HCT116 (cell line): ENCODE measurements at regions not wholly inside any gene's neighbourhood (a gene's known extent, or its start where the extent isn't known, plus 50 kb on each side); places are given as distances from the start of the nearest gene placed in this dataset.

Experiments used
- ATAC-seq: fragments of 200-7000 bp; cut with Tn5 transposase; 2 replicates; pipeline ENCODE4 v1.9.1; 2020; ENCODE audit warnings: mild to moderate bottlenecking, moderate library complexity
- BruUV-seq: library from RNA; stranded (reverse); fragments of 400-500 nt; replicated peaks from 2 replicates; lab custom pipeline; 2021; lab: Mats Ljungman, UMichigan
- CTCF ChIA-PET: fragments of 300-600 bp; sonication (Branson Sonifier 250); formaldehyde crosslinking; loops from one replicate; lab custom pipeline; 2021; ENCODE audit warnings: antibody characterized with exemption; lab: Charles Lee
- POLR2A ChIA-PET: fragments of 300-600, 350-600 bp; sonication (Branson Sonifier 250); formaldehyde crosslinking; loops from one replicate; lab custom pipeline; 2021; ENCODE audit warnings: antibody characterized with exemption; lab: Charles Lee
- RAD21 ChIA-PET, 2 experiments: fragments of 300-600 bp; sonication (Branson Sonifier 250); formaldehyde crosslinking; loops; one replicate each; lab custom pipeline; 2023; ENCODE audit warnings: low total read pairs in 2 of 2; ENCODE audit not compliant: uncharacterized antibody in 2 of 2, unreplicated experiment in 2 of 2, low non-redundant PET in 1 of 2; lab: Charles Lee
- DNase-seq: peaks from one replicate; pipeline ENCODE4 v3.0.0-alpha.2; 2010; ENCODE audit warnings: low read depth, low spot score
- H2AFZ ChIP-seq: fragments of 200-600 bp; shearing (Covaris generic), sonication (generic); 2 replicates; pipeline ENCODE4 v1.6.1; 2017; ENCODE audit warnings: low read depth, mixed run types, mixed read lengths, antibody characterized with exemption, low read length; ENCODE audit not compliant: poor library complexity, severe bottlenecking
- H3K27ac ChIP-seq: 2 replicates; pipeline ENCODE4 v1.5.1; 2012; ENCODE audit warnings: low read depth, low read length
- H3K27me3 ChIP-seq: fragments of 200-600 bp; sonication (generic); 2 replicates; pipeline ENCODE4 v1.6.1; 2016; ENCODE audit warnings: mixed run types, low read length, mixed read lengths; ENCODE audit not compliant: insufficient read depth
- H3K36me3 ChIP-seq, 2 experiments: fragments of 200-500 bp in 1 of 2; fragments of 200-600 bp in 1 of 2; sonication (Bioruptor generic) in 1 of 2; sonication (generic) in 1 of 2; 2 replicates each; pipeline versions ENCODE4 v1.5.1 to v1.6.1; 2014 to 2016; ENCODE audit warnings: low read length in 2 of 2, inconsistent platforms in 1 of 2, mixed read lengths in 1 of 2, mixed run types in 1 of 2; ENCODE audit not compliant: insufficient read depth in 2 of 2, control insufficient read depth in 1 of 2
- H3K4me1 ChIP-seq, 2 experiments: fragments of 200-600 bp in 1 of 2; sonication (generic) in 1 of 2; 2 replicates each; pipeline versions ENCODE4 v1.5.1 to v1.6.1; 2012 to 2017; ENCODE audit warnings: low read length in 2 of 2, inconsistent platforms in 1 of 2, mild to moderate bottlenecking in 1 of 2, mixed read lengths in 1 of 2, mixed run types in 1 of 2, moderate library complexity in 1 of 2; ENCODE audit not compliant: insufficient read depth in 2 of 2, control insufficient read depth in 1 of 2
- H3K4me2 ChIP-seq: fragments of 200-600 bp; sonication (generic); 2 replicates; pipeline ENCODE4 v1.6.1; 2017; ENCODE audit warnings: mixed run types, low read length, mixed read lengths
- H3K4me3 ChIP-seq, 2 experiments: fragments of 200-600 bp in 1 of 2; sonication (generic) in 1 of 2; replicated peaks in 1 of 2; 2 replicates each; pipeline ENCODE4 v1.5.1; 2011 to 2016; ENCODE audit warnings: low read length in 2 of 2, control low read depth in 1 of 2, low read depth in 1 of 2, mild to moderate bottlenecking in 1 of 2, mixed read lengths in 1 of 2, mixed run types in 1 of 2
- H3K79me2 ChIP-seq: fragments of 200-600 bp; sonication (generic); 2 replicates; pipeline ENCODE4 v1.6.1; 2017; ENCODE audit warnings: mild to moderate bottlenecking, mixed run types, low read length, moderate library complexity, mixed read lengths; ENCODE audit not compliant: insufficient read depth
- H3K9ac ChIP-seq: fragments of 200-600 bp; sonication (generic); 2 replicates; pipeline ENCODE4 v1.6.1; 2016; ENCODE audit warnings: low read length, mixed read lengths
- H3K9me2 ChIP-seq: fragments of 200-600 bp; sonication (generic), shearing (Covaris generic); 2 replicates; pipeline ENCODE4 v1.6.1; 2017; ENCODE audit warnings: mixed run types, mild to moderate bottlenecking, moderate library complexity; ENCODE audit not compliant: insufficient read depth
- H3K9me3 ChIP-seq, 2 experiments: fragments of 200-500 bp in 1 of 2; fragments of 200-600 bp in 1 of 2; sonication (Bioruptor generic) in 1 of 2; sonication (generic) in 1 of 2; 2 replicates each; pipeline ENCODE4 v1.6.1; 2014 to 2017; ENCODE audit warnings: low read length in 2 of 2, mixed read lengths in 2 of 2, inconsistent platforms in 1 of 2, low read depth in 1 of 2, mild to moderate bottlenecking in 1 of 2, mixed run types in 1 of 2, moderate library complexity in 1 of 2; ENCODE audit not compliant: control insufficient read depth in 1 of 2, insufficient read depth in 1 of 2
- H4K20me1 ChIP-seq: fragments of 200-600 bp; sonication (generic), shearing (Covaris generic); 2 replicates; pipeline ENCODE4 v1.6.1; 2017; ENCODE audit warnings: mixed run types, mild to moderate bottlenecking, moderate library complexity; ENCODE audit not compliant: insufficient read depth
- CEBPB ChIP-seq: IDR thresholded peaks from 2 replicates; pipeline ENCODE4 v1.6.1; 2012; ENCODE audit warnings: low read depth
- EGR1 ChIP-seq: IDR thresholded peaks from 2 replicates; pipeline ENCODE4 v1.6.1; 2012; ENCODE audit warnings: low read depth
- ELF1 ChIP-seq: IDR thresholded peaks from 2 replicates; pipeline ENCODE4 v1.6.1; 2012; ENCODE audit warnings: low read depth, borderline replicate concordance
- EZH2 ChIP-seq: fragments of 200-600 bp; sonication (generic); IDR thresholded peaks from 2 replicates; pipeline ENCODE4 v1.6.1; 2017; ENCODE audit warnings: antibody characterized with exemption, mixed run types
- EZH2phosphoT487 ChIP-seq: fragments of 200-600 bp; IDR thresholded peaks from 2 replicates; pipeline ENCODE4 v1.6.1; 2018; ENCODE audit warnings: antibody characterized with exemption, borderline replicate concordance
- POLR2A ChIP-seq: IDR thresholded peaks from 2 replicates; pipeline ENCODE4 v1.7.0; 2011; ENCODE audit warnings: borderline replicate concordance; ENCODE audit not compliant: insufficient read depth, insufficient read length; ENCODE audit errors: extremely low read depth
- POLR2AphosphoS5 ChIP-seq: IDR thresholded peaks from 2 replicates; pipeline ENCODE4 v1.6.1; 2011; ENCODE audit warnings: mild to moderate bottlenecking, low read depth, low read length, moderate library complexity
- RAD21 ChIP-seq: IDR thresholded peaks from 2 replicates; pipeline ENCODE4 v1.6.1; 2012; ENCODE audit warnings: low read depth, mild to moderate bottlenecking
- SIN3A ChIP-seq: IDR thresholded peaks from 2 replicates; pipeline ENCODE4 v1.6.1; 2012; ENCODE audit warnings: low read depth
- SP1 ChIP-seq: IDR thresholded peaks from 2 replicates; pipeline ENCODE4 v1.6.1; 2012; ENCODE audit warnings: low read depth
- TCF7L2 ChIP-seq: IDR thresholded peaks from 2 replicates; pipeline ENCODE4 v1.7.0; 2011; ENCODE audit warnings: borderline replicate concordance, inconsistent platforms; ENCODE audit not compliant: insufficient read depth, insufficient read length; ENCODE audit errors: extremely low read depth
- YY1 ChIP-seq: IDR thresholded peaks from 2 replicates; pipeline ENCODE4 v1.6.1; 2011; ENCODE audit warnings: low read length, low read depth, moderate library complexity, mild to moderate bottlenecking; ENCODE audit not compliant: insufficient replicate concordance; ENCODE audit errors: extremely low read depth
- ZNF274 ChIP-seq: fragments of 200-500 bp; sonication (Bioruptor generic); IDR thresholded peaks from 2 replicates; pipeline ENCODE4 v1.6.1; 2014; ENCODE audit warnings: mild to moderate bottlenecking, low read depth, low read length, inconsistent platforms
- intact Hi-C: fragments of 100-400 bp; cut with micrococcal nuclease; formaldehyde crosslinking; loops from 2 replicates; pipeline ENCODE4 v1.10.0; 2022
- TF ChIP-seq, protein P1 (sequence below): IDR thresholded peaks from 2 replicates; pipeline ENCODE4 v1.6.1; 2012
- TF ChIP-seq, protein P2 (sequence below), 3 experiments: fragments of 200-600 bp in 1 of 3; sonication (generic) in 1 of 3; IDR thresholded peaks in 2 of 3; conservative IDR thresholded peaks in 1 of 3; 2 replicates each; pipeline ENCODE4 v1.5.1; 2012 to 2017; ENCODE audit warnings: low read depth in 2 of 3, low read length in 2 of 3, antibody characterized with exemption in 1 of 3, borderline replicate concordance in 1 of 3, control low read depth in 1 of 3, mild to moderate bottlenecking in 1 of 3, mixed read lengths in 1 of 3, mixed run types in 1 of 3, moderate library complexity in 1 of 3; ENCODE audit not compliant: insufficient read depth in 1 of 3
- TF ChIP-seq, protein P3 (sequence below): IDR thresholded peaks from 2 replicates; pipeline ENCODE4 v1.6.1; 2012
- TF ChIP-seq, protein P4 (sequence below): IDR thresholded peaks from 2 replicates; pipeline ENCODE4 v1.6.1; 2011; ENCODE audit warnings: mild to moderate bottlenecking, low read length, moderate library complexity; ENCODE audit not compliant: insufficient replicate concordance; ENCODE audit errors: extremely low read depth
- TF ChIP-seq, protein P5 (sequence below): IDR thresholded peaks from 2 replicates; pipeline ENCODE4 v1.6.1; 2012; ENCODE audit warnings: low read depth

DNA sequence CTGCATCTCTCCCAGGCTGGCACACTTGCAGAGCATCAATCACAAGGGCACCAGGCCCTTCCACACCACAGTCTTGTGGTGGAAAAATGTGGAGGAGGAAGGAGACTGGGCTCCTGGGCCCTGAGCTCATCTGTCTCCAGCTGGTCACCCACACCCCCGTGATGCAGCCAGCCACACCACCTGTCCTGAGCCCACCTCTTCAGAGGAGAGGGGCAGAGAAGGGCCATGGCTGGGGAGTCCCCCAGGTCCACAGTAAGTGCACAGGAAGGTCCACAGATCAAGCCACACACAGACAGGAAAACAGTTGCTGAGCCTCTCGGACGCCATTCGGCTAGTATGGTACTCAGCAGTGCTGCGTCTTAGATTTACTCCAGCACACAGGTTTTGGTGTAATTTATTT, 203.5 kb upstream of the SALL3 start:
- Histone ChIP-seq H3K79me2 (no peaks in the 10 kb centered on the region), H3K9me3 (no peaks in the 10 kb centered on the region), H3K9ac (no peak overlapping the region), H3K9me2 (no peaks in the 10 kb centered on the region), H3K4me1 (no peaks in the 10 kb centered on the region), H3K4me2 (no peak overlapping the region), H3K36me3 (no peaks in the 10 kb centered on the region), H3K27ac (no peak overlapping the region), H4K20me1 (no peaks in the 10 kb centered on the region), H3K4me3 (no peak overlapping the region), H2AFZ (no peak overlapping the region), H3K27me3 (no peaks in the 10 kb centered on the region)
- no peak for TF ChIP-seq POLR2AphosphoS5
- TF ChIP-seq, protein P1, sequence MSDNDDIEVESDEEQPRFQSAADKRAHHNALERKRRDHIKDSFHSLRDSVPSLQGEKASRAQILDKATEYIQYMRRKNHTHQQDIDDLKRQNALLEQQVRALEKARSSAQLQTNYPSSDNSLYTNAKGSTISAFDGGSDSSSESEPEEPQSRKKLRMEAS, result no peak
- TF ChIP-seq SIN3A, result no peak
- TF ChIP-seq EZH2, result no peak
- TF ChIP-seq, protein P2, sequence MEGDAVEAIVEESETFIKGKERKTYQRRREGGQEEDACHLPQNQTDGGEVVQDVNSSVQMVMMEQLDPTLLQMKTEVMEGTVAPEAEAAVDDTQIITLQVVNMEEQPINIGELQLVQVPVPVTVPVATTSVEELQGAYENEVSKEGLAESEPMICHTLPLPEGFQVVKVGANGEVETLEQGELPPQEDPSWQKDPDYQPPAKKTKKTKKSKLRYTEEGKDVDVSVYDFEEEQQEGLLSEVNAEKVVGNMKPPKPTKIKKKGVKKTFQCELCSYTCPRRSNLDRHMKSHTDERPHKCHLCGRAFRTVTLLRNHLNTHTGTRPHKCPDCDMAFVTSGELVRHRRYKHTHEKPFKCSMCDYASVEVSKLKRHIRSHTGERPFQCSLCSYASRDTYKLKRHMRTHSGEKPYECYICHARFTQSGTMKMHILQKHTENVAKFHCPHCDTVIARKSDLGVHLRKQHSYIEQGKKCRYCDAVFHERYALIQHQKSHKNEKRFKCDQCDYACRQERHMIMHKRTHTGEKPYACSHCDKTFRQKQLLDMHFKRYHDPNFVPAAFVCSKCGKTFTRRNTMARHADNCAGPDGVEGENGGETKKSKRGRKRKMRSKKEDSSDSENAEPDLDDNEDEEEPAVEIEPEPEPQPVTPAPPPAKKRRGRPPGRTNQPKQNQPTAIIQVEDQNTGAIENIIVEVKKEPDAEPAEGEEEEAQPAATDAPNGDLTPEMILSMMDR (IDR thresholded peaks at IDR 0.05 in 2 of 3, conservative IDR thresholded peaks at IDR 0.05 in 1 of 3; ENCODE audit: borderline replicate concordance in 1 of 3, insufficient read depth in 1 of 3, low read depth in 2 of 3, low read length in 2 of 3), result no peak
- TF ChIP-seq, protein P3, sequence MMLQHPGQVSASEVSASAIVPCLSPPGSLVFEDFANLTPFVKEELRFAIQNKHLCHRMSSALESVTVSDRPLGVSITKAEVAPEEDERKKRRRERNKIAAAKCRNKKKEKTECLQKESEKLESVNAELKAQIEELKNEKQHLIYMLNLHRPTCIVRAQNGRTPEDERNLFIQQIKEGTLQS, result no peak
- TF ChIP-seq ZNF274, result no peak
- TF ChIP-seq ELF1, result no peak
- no peak for TF ChIP-seq EGR1
- TF ChIP-seq RAD21, result no peak
- TF ChIP-seq SP1, result no peak
- no peak for TF ChIP-seq CEBPB
- TF ChIP-seq, protein P4, sequence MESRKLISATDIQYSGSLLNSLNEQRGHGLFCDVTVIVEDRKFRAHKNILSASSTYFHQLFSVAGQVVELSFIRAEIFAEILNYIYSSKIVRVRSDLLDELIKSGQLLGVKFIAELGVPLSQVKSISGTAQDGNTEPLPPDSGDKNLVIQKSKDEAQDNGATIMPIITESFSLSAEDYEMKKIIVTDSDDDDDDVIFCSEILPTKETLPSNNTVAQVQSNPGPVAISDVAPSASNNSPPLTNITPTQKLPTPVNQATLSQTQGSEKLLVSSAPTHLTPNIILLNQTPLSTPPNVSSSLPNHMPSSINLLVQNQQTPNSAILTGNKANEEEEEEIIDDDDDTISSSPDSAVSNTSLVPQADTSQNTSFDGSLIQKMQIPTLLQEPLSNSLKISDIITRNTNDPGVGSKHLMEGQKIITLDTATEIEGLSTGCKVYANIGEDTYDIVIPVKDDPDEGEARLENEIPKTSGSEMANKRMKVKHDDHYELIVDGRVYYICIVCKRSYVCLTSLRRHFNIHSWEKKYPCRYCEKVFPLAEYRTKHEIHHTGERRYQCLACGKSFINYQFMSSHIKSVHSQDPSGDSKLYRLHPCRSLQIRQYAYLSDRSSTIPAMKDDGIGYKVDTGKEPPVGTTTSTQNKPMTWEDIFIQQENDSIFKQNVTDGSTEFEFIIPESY, result no peak
- TF ChIP-seq EZH2phosphoT487, result no peak
- no peak for TF ChIP-seq POLR2A
- no peak for TF ChIP-seq TCF7L2
- TF ChIP-seq, protein P5, sequence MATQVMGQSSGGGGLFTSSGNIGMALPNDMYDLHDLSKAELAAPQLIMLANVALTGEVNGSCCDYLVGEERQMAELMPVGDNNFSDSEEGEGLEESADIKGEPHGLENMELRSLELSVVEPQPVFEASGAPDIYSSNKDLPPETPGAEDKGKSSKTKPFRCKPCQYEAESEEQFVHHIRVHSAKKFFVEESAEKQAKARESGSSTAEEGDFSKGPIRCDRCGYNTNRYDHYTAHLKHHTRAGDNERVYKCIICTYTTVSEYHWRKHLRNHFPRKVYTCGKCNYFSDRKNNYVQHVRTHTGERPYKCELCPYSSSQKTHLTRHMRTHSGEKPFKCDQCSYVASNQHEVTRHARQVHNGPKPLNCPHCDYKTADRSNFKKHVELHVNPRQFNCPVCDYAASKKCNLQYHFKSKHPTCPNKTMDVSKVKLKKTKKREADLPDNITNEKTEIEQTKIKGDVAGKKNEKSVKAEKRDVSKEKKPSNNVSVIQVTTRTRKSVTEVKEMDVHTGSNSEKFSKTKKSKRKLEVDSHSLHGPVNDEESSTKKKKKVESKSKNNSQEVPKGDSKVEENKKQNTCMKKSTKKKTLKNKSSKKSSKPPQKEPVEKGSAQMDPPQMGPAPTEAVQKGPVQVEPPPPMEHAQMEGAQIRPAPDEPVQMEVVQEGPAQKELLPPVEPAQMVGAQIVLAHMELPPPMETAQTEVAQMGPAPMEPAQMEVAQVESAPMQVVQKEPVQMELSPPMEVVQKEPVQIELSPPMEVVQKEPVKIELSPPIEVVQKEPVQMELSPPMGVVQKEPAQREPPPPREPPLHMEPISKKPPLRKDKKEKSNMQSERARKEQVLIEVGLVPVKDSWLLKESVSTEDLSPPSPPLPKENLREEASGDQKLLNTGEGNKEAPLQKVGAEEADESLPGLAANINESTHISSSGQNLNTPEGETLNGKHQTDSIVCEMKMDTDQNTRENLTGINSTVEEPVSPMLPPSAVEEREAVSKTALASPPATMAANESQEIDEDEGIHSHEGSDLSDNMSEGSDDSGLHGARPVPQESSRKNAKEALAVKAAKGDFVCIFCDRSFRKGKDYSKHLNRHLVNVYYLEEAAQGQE, result no peak
- no peak for TF ChIP-seq YY1
- POLR2A ChIA-PET, result no interaction called here
- CTCF ChIA-PET, result no interaction called here
- DNase-seq, result no peak
- ATAC-seq, result no peak
- RAD21 ChIA-PET, result no interaction called here
- no TSS peak for BruUV-seq
- intact Hi-C loops, result no loop called here
